Gastrocnemius medialis (tissue), 4 donors: ENCODE measurements at regions not wholly inside any gene's neighbourhood (a gene's known extent, or its start where the extent isn't known, plus 50 kb on each side); places are given as distances from the start of the nearest gene placed in this dataset.

Experiments
- POLR2A ChIP-seq, 2 donors: fragments of 450-650 bp; IDR thresholded peaks; one replicate each; pipeline ENCODE4 v1.6.1; 2017; ENCODE audit warnings: antibody characterized with exemption in 2 of 2, mild to moderate bottlenecking in 2 of 2, moderate library complexity in 2 of 2
- TF ChIP-seq, protein P1 (sequence below), 5 experiments: fragments of 450-650 bp in 3 of 5; fragments of 200-600 bp in 2 of 5; sonication (generic) in 2 of 5; IDR thresholded peaks in 4 of 5; conservative IDR thresholded peaks in 1 of 5; 1 replicate in 4 of 5; 2 replicates in 1 of 5; pipeline ENCODE4 v1.5.1; 2016 to 2019; ENCODE audit warnings: antibody characterized with exemption in 5 of 5, mild to moderate bottlenecking in 3 of 5, moderate library complexity in 3 of 5

DNA sequence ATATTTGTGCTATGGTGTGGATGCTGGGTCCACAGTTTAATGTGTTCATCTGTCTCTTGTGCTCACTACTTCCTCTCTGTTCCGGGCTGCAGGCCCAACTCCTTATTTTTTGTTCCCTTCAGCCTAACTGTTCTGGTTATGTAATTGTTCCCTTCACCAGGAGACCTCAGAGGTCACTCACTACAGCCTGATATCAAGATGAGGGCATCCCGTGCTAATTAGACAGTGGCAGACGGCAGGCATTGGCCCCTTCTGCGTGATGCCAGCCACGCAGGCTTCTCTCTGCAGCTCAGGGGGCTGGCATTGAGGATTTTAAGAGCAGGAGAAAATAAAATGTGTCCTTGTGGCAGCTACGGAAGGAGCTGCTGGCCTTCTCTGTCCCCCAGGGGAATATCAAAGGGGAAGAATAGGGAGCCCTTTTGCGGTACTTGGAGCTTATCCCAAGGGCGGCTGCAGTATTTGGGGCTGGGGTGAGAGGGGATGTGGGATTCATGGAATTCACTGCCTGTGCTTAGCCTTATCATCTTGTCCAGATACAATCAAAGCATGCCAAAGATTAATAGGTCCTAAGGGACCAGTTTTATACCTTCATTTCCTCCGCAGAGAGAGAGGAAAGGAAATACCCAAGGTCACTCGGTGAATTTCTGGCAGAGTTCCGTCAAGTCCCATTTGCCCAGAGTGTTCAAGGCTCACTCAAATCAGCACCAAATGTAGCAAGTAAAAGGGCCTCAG lies 53.3 kb upstream of the TRIB2 start:
- TF ChIP-seq, protein P1, sequence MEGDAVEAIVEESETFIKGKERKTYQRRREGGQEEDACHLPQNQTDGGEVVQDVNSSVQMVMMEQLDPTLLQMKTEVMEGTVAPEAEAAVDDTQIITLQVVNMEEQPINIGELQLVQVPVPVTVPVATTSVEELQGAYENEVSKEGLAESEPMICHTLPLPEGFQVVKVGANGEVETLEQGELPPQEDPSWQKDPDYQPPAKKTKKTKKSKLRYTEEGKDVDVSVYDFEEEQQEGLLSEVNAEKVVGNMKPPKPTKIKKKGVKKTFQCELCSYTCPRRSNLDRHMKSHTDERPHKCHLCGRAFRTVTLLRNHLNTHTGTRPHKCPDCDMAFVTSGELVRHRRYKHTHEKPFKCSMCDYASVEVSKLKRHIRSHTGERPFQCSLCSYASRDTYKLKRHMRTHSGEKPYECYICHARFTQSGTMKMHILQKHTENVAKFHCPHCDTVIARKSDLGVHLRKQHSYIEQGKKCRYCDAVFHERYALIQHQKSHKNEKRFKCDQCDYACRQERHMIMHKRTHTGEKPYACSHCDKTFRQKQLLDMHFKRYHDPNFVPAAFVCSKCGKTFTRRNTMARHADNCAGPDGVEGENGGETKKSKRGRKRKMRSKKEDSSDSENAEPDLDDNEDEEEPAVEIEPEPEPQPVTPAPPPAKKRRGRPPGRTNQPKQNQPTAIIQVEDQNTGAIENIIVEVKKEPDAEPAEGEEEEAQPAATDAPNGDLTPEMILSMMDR (IDR thresholded peaks at IDR 0.05 in 4 of 5, conservative IDR thresholded peaks at IDR 0.05 in 1 of 5): no peak
- TF ChIP-seq POLR2A (IDR thresholded peaks at IDR 0.05): no peak
